Lower leg skin (tissue), 3 donors: ENCODE measurements at regions not wholly inside any gene's neighbourhood (a gene's known extent, or its start where the extent isn't known, plus 50 kb on each side); places are given as distances from the start of the nearest gene placed in this dataset.

ENCODE experiments used
- POLR2A ChIP-seq, 2 donors: fragments of 450-650 bp; IDR thresholded peaks; one replicate each; pipeline ENCODE4 v1.6.1; 2016 to 2017; ENCODE audit warnings: antibody characterized with exemption in 2 of 2, mild to moderate bottlenecking in 1 of 2, moderate library complexity in 1 of 2
- TF ChIP-seq, protein P1 (sequence below), 3 donors: fragments of 450-650 bp; IDR thresholded peaks; one replicate each; pipeline ENCODE4 v1.5.1; 2016; ENCODE audit warnings: antibody characterized with exemption in 3 of 3, mild to moderate bottlenecking in 3 of 3, moderate library complexity in 2 of 3

DNA sequence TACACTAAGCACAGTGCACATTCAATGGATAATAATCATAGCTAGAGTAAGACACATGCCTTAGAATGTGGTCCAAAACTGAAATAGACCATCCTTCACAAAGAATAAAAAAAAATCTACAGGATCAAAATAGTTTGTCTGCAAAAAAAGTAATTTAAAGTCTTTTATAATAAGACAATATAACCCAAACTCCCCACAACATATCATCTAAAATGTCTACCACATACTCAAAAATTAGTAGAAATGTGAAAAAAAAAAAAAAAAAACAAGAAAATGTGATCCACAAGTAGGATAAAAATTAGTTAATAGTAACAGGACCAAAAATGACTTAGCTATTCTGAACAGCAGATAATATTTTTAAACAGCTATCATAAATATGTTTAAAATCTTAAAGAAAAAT, 557.2 kb upstream of the ARID1B start:
- no peak for TF ChIP-seq POLR2A (IDR thresholded peaks at IDR 0.05)
- TF ChIP-seq, protein P1, sequence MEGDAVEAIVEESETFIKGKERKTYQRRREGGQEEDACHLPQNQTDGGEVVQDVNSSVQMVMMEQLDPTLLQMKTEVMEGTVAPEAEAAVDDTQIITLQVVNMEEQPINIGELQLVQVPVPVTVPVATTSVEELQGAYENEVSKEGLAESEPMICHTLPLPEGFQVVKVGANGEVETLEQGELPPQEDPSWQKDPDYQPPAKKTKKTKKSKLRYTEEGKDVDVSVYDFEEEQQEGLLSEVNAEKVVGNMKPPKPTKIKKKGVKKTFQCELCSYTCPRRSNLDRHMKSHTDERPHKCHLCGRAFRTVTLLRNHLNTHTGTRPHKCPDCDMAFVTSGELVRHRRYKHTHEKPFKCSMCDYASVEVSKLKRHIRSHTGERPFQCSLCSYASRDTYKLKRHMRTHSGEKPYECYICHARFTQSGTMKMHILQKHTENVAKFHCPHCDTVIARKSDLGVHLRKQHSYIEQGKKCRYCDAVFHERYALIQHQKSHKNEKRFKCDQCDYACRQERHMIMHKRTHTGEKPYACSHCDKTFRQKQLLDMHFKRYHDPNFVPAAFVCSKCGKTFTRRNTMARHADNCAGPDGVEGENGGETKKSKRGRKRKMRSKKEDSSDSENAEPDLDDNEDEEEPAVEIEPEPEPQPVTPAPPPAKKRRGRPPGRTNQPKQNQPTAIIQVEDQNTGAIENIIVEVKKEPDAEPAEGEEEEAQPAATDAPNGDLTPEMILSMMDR (IDR thresholded peaks at IDR 0.05) = no peak
